Occipital lobe (tissue), 1 donor: ENCODE measurements at regions not wholly inside any gene's neighbourhood (a gene's known extent, or its start where the extent isn't known, plus 50 kb on each side); places are given as distances from the start of the nearest gene placed in this dataset.
"Not testable (repeated sequence)": the region's sequence is repeated elsewhere in the genome, so short reads cannot be mapped to it uniquely, and the experiment has no call there.

Source experiments
- DNase-seq: peaks from one replicate; lab custom pipeline; 2025; lab: John Stamatoyannopoulos, UW

DNA sequence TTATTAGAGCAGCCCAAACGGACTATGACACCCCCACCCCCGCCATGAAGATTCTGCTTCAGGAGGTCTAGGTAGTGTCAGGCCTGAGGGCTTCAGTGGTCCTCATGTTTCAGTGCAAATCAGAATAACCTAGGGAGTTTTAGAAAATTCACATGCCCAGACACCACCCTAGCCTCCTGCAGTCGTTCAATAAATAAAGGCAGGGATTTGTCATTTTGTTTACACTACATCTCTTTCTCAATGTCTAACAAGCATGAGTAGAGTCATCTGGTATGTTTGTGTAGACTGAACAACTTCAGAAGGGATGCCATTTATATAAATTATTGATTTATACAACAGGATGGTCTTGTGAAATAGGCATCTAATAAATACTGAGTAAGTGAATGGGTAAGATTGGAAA, 112.1 kb upstream of the SERPINE2 start:
- no peak for DNase-seq

GRCh38 chr2:224148058-224148457, 109.0 kb upstream of the SERPINE2 start:
- DNase-seq = not testable (repeated sequence)

DNA sequence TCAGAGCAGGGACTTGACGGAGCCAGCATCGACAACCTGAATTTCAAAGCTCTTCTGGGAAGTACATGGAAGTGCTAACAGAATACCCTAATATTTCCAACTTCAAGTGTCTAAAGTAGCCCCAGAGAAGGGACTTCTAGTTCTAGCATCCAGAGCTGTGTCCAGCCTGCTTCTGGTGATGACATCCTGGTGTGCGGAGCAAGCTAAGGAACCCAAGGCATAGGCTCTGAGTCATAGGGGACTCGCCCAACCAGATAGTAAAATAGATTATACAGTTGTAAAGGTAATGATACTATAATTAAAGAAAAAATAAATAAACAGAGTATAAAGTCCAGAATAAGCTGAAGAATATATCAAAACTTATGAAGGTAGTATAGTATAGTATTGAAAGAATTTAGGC, 108.1 kb upstream of the SERPINE2 start:
- DNase-seq = no peak

DNA sequence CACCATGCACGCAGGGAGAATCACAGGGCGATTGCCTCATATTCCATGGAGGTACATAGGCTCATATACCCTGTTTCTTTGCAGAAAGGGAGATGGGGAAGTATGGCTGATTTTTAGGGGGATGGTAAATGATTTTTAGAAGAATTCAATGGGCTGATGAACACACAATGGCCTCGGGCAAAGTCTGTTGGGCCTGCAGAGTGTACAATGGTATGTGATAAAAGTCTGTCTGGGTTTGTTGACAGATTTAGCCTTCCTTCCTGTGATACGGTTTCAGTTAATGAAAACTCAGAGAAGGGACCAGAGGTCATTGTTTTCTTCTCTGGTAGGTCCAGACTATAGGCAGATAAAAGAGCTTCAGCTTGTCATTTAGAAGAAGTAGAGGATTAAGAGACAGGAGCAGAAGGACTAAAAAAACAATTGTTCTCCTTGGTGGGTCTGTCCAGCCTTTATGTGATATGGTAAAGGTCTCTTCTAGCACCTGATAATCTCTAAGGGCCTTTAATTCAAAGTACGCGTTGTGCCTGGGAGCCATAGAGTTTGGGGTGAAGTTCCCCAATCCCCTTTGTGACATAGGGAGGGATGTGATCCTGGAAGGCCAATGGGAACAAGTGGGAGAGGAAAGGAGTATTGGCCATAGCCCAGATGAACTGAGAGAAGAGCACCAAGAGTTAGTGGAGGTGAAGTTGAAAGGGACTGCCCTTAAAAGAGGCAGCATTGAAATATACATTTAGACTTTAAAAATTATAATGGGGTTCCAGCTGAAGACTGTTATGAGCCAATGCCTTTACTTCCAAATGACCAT, 107.5 kb upstream of the SERPINE2 start:
- no peak for DNase-seq

- no peak for DNase-seq
Observed at GRCh38 chr2:224145751-224146355, 106.8 kb upstream of the SERPINE2 start.

DNA sequence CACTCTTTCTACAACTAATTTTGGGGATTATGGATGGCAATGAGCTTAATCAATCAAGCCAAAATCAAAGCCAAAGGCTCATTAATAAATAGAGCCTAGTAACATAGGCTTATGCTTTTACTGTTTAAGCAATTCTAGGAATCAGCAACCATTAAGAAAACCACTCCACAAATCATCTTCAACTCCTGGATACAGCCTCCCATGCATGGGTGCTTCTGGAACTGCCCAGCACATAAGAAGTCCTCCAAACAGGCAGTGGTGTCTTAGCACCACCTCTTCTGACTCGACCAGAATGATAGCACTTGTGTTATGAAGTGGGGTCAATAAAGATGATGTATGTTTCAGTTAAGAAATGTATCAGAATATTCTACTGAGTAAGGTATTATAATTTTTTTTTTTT, 104.4 kb upstream of the SERPINE2 start:
- DNase-seq = no peak

- DNase-seq = no peak
Observed at GRCh38 chr2:224142397-224143312, 103.6 kb upstream of the SERPINE2 start.

GRCh38 chr2:224141304-224141703, 102.2 kb upstream of the SERPINE2 start:
- DNase-seq = no peak

- no peak for DNase-seq
Observed at GRCh38 chr2:224137208-224137607, 98.1 kb upstream of the SERPINE2 start.

GRCh38 chr2:224136396-224136795, 97.3 kb upstream of the SERPINE2 start:
- no peak for DNase-seq

GRCh38 chr2:224135881-224136280, 96.8 kb upstream of the SERPINE2 start:
- DNase-seq = no peak

- no peak for DNase-seq
Observed at GRCh38 chr2:224134003-224134734, 95.1 kb upstream of the SERPINE2 start.

GRCh38 chr2:224133387-224133786, 94.3 kb upstream of the SERPINE2 start:
- no peak for DNase-seq

DNA sequence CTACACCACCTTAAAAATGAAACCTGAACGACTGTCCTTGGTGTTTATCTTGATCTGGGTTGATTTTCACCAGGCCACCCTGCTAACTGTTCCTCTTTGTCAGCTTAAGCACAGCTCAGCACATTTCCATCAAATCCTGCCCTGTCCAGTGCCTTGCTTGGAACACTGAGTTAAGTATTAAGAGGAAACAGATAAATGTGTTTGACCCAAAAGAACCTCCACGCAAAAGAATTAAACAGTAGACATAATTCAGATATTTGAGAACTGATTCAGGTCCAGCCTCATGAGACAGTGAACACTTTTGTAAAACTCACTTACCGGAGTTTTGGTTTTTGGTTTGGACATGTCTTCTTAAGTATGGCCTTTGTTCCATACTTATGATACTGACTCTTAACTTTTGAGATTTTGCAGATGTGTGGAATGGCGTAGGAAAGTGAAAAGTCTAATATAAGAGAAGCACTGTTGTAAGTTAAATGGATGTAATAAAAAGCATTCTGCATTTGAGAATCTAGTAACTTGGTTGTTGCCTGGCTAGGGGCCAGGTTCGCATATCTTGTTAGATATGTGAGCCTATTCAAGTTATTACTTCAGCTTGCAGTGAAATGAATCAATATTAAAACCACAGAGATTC, 88.9 kb upstream of the SERPINE2 start:
- DNase-seq = no peak

DNA sequence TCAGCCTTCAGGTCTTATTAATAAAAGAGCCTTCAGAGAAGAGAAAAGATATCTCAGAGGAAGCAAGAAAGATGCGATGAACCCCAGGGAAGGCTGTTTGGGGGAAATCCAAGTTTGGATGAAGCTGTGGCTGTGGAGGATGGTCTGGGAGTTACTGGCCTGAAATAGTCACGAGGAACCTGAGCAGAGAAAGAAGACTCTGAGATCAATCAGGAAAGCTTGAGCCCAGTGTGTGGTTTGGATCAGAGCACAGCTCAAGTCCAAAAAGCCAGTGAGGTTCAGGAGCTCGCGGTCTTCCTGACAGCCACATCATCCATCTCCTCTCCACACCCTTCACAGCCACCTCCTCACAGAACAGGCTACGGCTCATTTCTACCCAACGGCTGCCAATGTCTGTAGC, 87.4 kb upstream of the SERPINE2 start:
- no peak for DNase-seq

DNA sequence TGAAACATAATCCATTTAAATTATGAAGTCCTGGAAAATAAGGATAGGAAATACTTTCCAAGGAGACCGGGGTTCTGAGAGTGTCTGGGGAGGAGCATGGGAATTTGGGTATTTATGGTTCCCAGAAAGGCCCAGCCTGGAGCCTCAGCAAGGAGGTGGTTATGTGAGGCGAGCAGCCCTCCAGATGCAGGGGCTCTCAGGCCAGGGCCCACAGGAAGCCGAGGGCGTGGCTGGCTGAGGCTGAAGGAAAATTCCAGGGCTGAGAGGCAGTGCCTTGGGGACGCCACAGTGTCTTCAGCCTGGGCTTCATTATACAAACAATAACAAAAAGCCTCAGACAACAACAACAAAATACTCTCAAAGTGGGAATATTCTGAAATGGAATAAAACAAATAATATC, 86.9 kb upstream of the SERPINE2 start:
- DNase-seq = no peak

- DNase-seq = no peak
Observed at GRCh38 chr2:224122542-224122941, 83.5 kb upstream of the SERPINE2 start.

GRCh38 chr2:224121406-224122067, 82.5 kb upstream of the SERPINE2 start:
- DNase-seq = no peak

DNA sequence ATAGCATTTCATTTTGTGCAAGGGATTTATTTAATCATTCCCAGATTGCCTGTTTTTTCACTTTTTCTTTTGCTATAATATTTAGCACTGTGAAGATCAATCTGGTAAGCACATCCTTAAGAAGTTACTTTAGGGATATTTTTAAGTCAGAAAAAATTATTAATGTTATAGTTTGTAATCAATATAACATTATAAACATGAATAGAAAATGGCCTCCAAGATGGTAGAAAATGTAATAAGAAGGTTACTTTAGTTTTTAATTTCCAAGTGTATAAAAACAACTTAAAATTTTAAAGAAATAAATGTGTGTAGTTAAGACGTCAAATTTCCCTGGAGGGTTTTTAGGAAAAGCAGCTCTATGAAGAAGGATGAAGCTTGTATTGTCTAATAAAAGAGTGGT, 81.9 kb upstream of the SERPINE2 start:
- no peak for DNase-seq

DNA sequence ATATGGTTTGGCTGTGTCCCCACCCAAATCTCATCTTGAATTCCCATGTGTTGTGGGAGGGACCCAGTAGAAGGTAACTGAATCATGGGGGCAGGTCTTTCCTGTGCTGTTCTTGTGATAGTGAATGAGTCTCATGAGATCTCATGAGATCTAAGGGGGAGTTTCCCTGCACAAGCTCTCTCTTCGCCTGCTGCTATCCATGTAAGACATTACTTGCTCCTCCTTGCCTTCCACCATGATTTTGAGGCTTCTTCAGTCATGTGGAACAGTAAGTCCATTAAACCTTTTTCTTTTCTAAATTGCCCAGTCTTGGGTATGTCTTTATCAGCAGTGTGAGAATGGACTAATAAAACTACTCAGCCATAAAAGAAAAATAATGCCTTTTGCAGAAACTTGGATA, 80.8 kb upstream of the SERPINE2 start:
- DNase-seq = not testable (repeated sequence)
